Neural progenitor cell (in vitro differentiated cells): ENCODE measurements at regions not wholly inside any gene's neighbourhood (a gene's known extent, or its start where the extent isn't known, plus 50 kb on each side); places are given as distances from the start of the nearest gene placed in this dataset.

Source experiments
- DNase-seq: peaks from one replicate; pipeline ENCODE4 v3.0.0-alpha.2; 2016; ENCODE audit warnings: low spot score
- H2AFZ ChIP-seq: fragments of 200-600 bp; sonication (generic); replicated peaks from 2 replicates; pipeline ENCODE4 v1.6.1; 2016; ENCODE audit warnings: antibody characterized with exemption
- H3F3A ChIP-seq: fragments of 200-600 bp; sonication (generic); 2 replicates; pipeline ENCODE4 v1.6.1; 2016; ENCODE audit warnings: antibody characterized with exemption, low read depth
- H3K27ac ChIP-seq: fragments of 200-600 bp; sonication (generic); 2 replicates; pipeline ENCODE4 v1.5.1; 2016; ENCODE audit warnings: mild to moderate bottlenecking
- H3K27me3 ChIP-seq: fragments of 200-600 bp; sonication (generic); 2 replicates; pipeline ENCODE4 v1.6.1; 2016; ENCODE audit warnings: mild to moderate bottlenecking, moderate library complexity
- H3K36me3 ChIP-seq: fragments of 200-600 bp; sonication (generic); 2 replicates; pipeline ENCODE4 v1.5.1; 2016
- H3K4me1 ChIP-seq: fragments of 200-600 bp; sonication (generic); 2 replicates; pipeline ENCODE4 v1.6.1; 2016; ENCODE audit warnings: mixed run types
- H3K4me2 ChIP-seq: fragments of 200-600 bp; sonication (generic); 2 replicates; pipeline ENCODE4 v1.6.1; 2016
- H3K4me3 ChIP-seq: fragments of 200-600 bp; sonication (generic); 2 replicates; pipeline ENCODE4 v1.5.1; 2016
- H3K79me2 ChIP-seq: fragments of 200-600 bp; sonication (generic); 2 replicates; pipeline ENCODE4 v1.6.1; 2016; ENCODE audit warnings: low read depth
- H3K9ac ChIP-seq: fragments of 200-600 bp; sonication (generic); 2 replicates; pipeline ENCODE4 v1.6.1; 2016
- H3K9me3 ChIP-seq: fragments of 200-600 bp; sonication (generic); 2 replicates; pipeline ENCODE4 v1.5.1; 2016; ENCODE audit warnings: low read depth
- H4K20me1 ChIP-seq: fragments of 200-600 bp; sonication (generic); 2 replicates; pipeline ENCODE4 v1.6.1; 2016; ENCODE audit warnings: low read depth
- H3K27ac Mint-ChIP-seq: 3 replicates; pipeline ENCODE4 v1.8.0; 2021; ENCODE audit warnings: mixed read lengths
- H3K27me3 Mint-ChIP-seq: 2 replicates; pipeline ENCODE4 v1.8.0; 2022; ENCODE audit warnings: low read depth, mild to moderate bottlenecking, inconsistent platforms, moderate library complexity, mixed read lengths; ENCODE audit not compliant: insufficient read depth
- H3K36me3 Mint-ChIP-seq: 3 replicates; pipeline ENCODE4 v1.8.0; 2021; ENCODE audit warnings: mixed read lengths
- H3K4me1 Mint-ChIP-seq: 3 replicates; pipeline ENCODE4 v1.8.0; 2021; ENCODE audit warnings: mixed read lengths
- H3K4me3 Mint-ChIP-seq: 3 replicates; pipeline ENCODE4 v1.8.0; 2021; ENCODE audit warnings: mild to moderate bottlenecking, moderate library complexity, mixed read lengths
- H3K9me3 Mint-ChIP-seq: 3 replicates; pipeline ENCODE4 v1.8.0; 2020; ENCODE audit warnings: mixed read lengths
- CTCF ChIP-seq: fragments of 200-600 bp; sonication (generic); IDR thresholded peaks from 2 replicates; pipeline ENCODE4 v1.5.1; 2017; ENCODE audit warnings: antibody characterized with exemption, mild to moderate bottlenecking
- EZH2 ChIP-seq: fragments of 200-600 bp; sonication (generic); IDR thresholded peaks from 2 replicates; pipeline ENCODE4 v1.6.1; 2017; ENCODE audit warnings: antibody characterized with exemption, mild to moderate bottlenecking, moderate library complexity
- EZH2phosphoT487 ChIP-seq: fragments of 200-600 bp; sonication (generic); IDR thresholded peaks from 2 replicates; pipeline ENCODE4 v1.6.1; 2017; ENCODE audit warnings: antibody characterized with exemption

- Histone ChIP-seq H3K9ac (no peak overlapping the region), H3K4me3 (no peak overlapping the region), H3K4me2 (no peak overlapping the region), H3K79me2 (no peaks in the 10 kb centered on the region), H3F3A (no peaks in the 10 kb centered on the region), H3K27ac (no peak overlapping the region), H3K9me3 (no peaks in the 10 kb centered on the region), H3K4me1 (no peaks in the 10 kb centered on the region), H2AFZ (no peak overlapping the region), H3K27me3 (no peaks in the 10 kb centered on the region), H4K20me1 (no peaks in the 10 kb centered on the region), H3K36me3 (no peaks in the 10 kb centered on the region)
- Mint-ChIP-seq H3K9me3 (no peaks in the 10 kb centered on the region), H3K27me3 (no peaks in the 10 kb centered on the region), H3K4me1 (peaks cover 3% of the 10 kb centered on the region), H3K27ac (no peak overlapping the region), H3K4me3 (no peak overlapping the region), H3K36me3 (no peaks in the 10 kb centered on the region)
- no peak for TF ChIP-seq CTCF
- no peak for TF ChIP-seq EZH2phosphoT487
- no peak for TF ChIP-seq EZH2
- DNase-seq = no peak
These were observed 543.9 kb upstream of the PLXNA2 start for GRCh38 chr1:208788013-208788540.

- H3K27ac ChIP-seq = no peak overlapping the region
- H3K27me3 ChIP-seq = no peaks in the 10 kb centered on the region
- H3K4me2 ChIP-seq = no peak overlapping the region
- H3K27ac Mint-ChIP-seq = no peak overlapping the region
- TF ChIP-seq EZH2 = no peak
- TF ChIP-seq EZH2phosphoT487 = no peak
- TF ChIP-seq CTCF = no peak
- peaks cover 3% of the 10 kb centered on the region for H3K4me1 Mint-ChIP-seq
- no peaks in the 10 kb centered on the region for H3K9me3 Mint-ChIP-seq
- H3K4me3 Mint-ChIP-seq = no peak overlapping the region
- H2AFZ ChIP-seq = peak overlapping the region; percentile 51
- H3K36me3 Mint-ChIP-seq = no peaks in the 10 kb centered on the region
- no peak overlapping the region for H3K9ac ChIP-seq
- H3K9me3 ChIP-seq = no peaks in the 10 kb centered on the region
- DNase-seq = no peak
- peaks cover 2% of the 10 kb centered on the region for H3K27me3 Mint-ChIP-seq
- H3K79me2 ChIP-seq = no peaks in the 10 kb centered on the region
- no peaks in the 10 kb centered on the region for H3F3A ChIP-seq
- no peaks in the 10 kb centered on the region for H3K36me3 ChIP-seq
- H3K4me3 ChIP-seq = no peak overlapping the region
- no peaks in the 10 kb centered on the region for H3K4me1 ChIP-seq
- no peaks in the 10 kb centered on the region for H4K20me1 ChIP-seq
These were observed 547.3 kb upstream of the PLXNA2 start for GRCh38 chr1:208791456-208791855.

- Histone ChIP-seq H3K27ac (no peak overlapping the region), H3K9me3 (no peaks in the 10 kb centered on the region), H4K20me1 (no peaks in the 10 kb centered on the region), H3K27me3 (no peaks in the 10 kb centered on the region), H3K4me3 (no peak overlapping the region), H2AFZ (no peak overlapping the region), H3K9ac (no peak overlapping the region), H3K4me1 (no peaks in the 10 kb centered on the region), H3K79me2 (no peaks in the 10 kb centered on the region), H3F3A (no peaks in the 10 kb centered on the region), H3K36me3 (no peaks in the 10 kb centered on the region), H3K4me2 (no peak overlapping the region)
- DNase-seq = no peak
- H3K27ac Mint-ChIP-seq = no peak overlapping the region
- H3K36me3 Mint-ChIP-seq = no peaks in the 10 kb centered on the region
- H3K4me1 Mint-ChIP-seq = peaks cover 3% of the 10 kb centered on the region
- H3K27me3 Mint-ChIP-seq = peaks cover 2% of the 10 kb centered on the region
- no peaks in the 10 kb centered on the region for H3K9me3 Mint-ChIP-seq
- no peak overlapping the region for H3K4me3 Mint-ChIP-seq
- no peak for TF ChIP-seq EZH2phosphoT487
- no peak for TF ChIP-seq CTCF
- TF ChIP-seq EZH2 = no peak
These were observed 549.7 kb upstream of the PLXNA2 start for GRCh38 chr1:208793861-208794345.
